DND-41 (cell line): ENCODE measurements at regions not wholly inside any gene's neighbourhood (a gene's known extent, or its start where the extent isn't known, plus 50 kb on each side); places are given as distances from the start of the nearest gene placed in this dataset.
"Not testable (repeated sequence)": the region's sequence is repeated elsewhere in the genome, so short reads cannot be mapped to it uniquely, and the experiment has no call there.

Experiments
- ATAC-seq: fragments of 200-7000 bp; cut with Tn5 transposase; 3 replicates; pipeline ENCODE4 v1.9.1; 2021; ENCODE audit warnings: low read depth; ENCODE audit not compliant: insufficient read depth
- DNase-seq: peaks from one replicate; pipeline ENCODE4 v3.0.0-alpha.2; 2020
- H2AFZ ChIP-seq: 2 replicates; pipeline ENCODE4 v1.6.0; 2012; ENCODE audit warnings: low read depth, low read length
- H3K27ac ChIP-seq: 2 replicates; pipeline ENCODE4 v1.5.1; 2012; ENCODE audit warnings: low read length, inconsistent platforms
- H3K27me3 ChIP-seq: fragments of 200-600 bp; sonication (generic); 2 replicates; pipeline ENCODE4 v1.6.0; 2012; ENCODE audit warnings: low read length, mild to moderate bottlenecking, inconsistent platforms; ENCODE audit not compliant: insufficient read depth, poor library complexity
- H3K36me3 ChIP-seq: 2 replicates; pipeline ENCODE4 v1.5.1; 2012; ENCODE audit warnings: low read length, inconsistent platforms; ENCODE audit not compliant: insufficient read depth
- H3K4me1 ChIP-seq: 2 replicates; pipeline ENCODE4 v1.5.1; 2012; ENCODE audit warnings: mild to moderate bottlenecking, low read length; ENCODE audit not compliant: insufficient read depth
- H3K4me2 ChIP-seq: 2 replicates; pipeline ENCODE4 v1.6.0; 2012; ENCODE audit warnings: mild to moderate bottlenecking, moderate library complexity, low read length, inconsistent platforms; ENCODE audit not compliant: insufficient read depth
- H3K4me3 ChIP-seq, 2 experiments: fragments of 200-600 bp in 1 of 2; shearing (Covaris generic) in 1 of 2; 2 replicates each; pipeline ENCODE4 v1.5.1; 2012 to 2016; ENCODE audit warnings: inconsistent platforms in 2 of 2, low read length in 2 of 2, mild to moderate bottlenecking in 2 of 2, low read depth in 1 of 2, moderate library complexity in 1 of 2
- H3K79me2 ChIP-seq: 2 replicates; pipeline ENCODE4 v1.6.0; 2012; ENCODE audit warnings: low read length, inconsistent platforms; ENCODE audit not compliant: insufficient read depth
- H3K9ac ChIP-seq: 2 replicates; pipeline ENCODE4 v1.6.0; 2012; ENCODE audit warnings: low read depth, mild to moderate bottlenecking, inconsistent platforms, low read length, moderate library complexity
- H3K9me3 ChIP-seq: 2 replicates; pipeline ENCODE4 v1.5.1; 2012; ENCODE audit warnings: low read length, moderate library complexity, mild to moderate bottlenecking, inconsistent platforms; ENCODE audit not compliant: insufficient read depth, severe bottlenecking
- H4K20me1 ChIP-seq: 2 replicates; pipeline ENCODE4 v1.6.0; 2012; ENCODE audit warnings: low read length; ENCODE audit not compliant: insufficient read depth
- CTCF ChIP-seq: IDR thresholded peaks from 2 replicates; pipeline ENCODE4 v1.5.1; 2012; ENCODE audit warnings: borderline replicate concordance, low read length, moderate library complexity, mild to moderate bottlenecking; ENCODE audit not compliant: poor library complexity, severe bottlenecking; ENCODE audit errors: extremely low read depth
- EZH2 ChIP-seq: IDR thresholded peaks from 3 replicates; pipeline ENCODE4 v1.6.1; 2012; ENCODE audit warnings: borderline replicate concordance, low read depth, mild to moderate bottlenecking, moderate library complexity, low read length, inconsistent platforms; ENCODE audit not compliant: severe bottlenecking

GRCh38 chr15:38793206-38793810 is 228.7 kb upstream of the RASGRP1 start:
- H3K4me3 ChIP-seq, result no peak overlapping the region
- no peaks in the 10 kb centered on the region for H3K4me1 ChIP-seq
- no peak for DNase-seq
- H3K27me3 ChIP-seq, result peaks cover 15% of the 10 kb centered on the region
- no peaks in the 10 kb centered on the region for H3K79me2 ChIP-seq
- no peak overlapping the region for H3K9ac ChIP-seq
- H3K36me3 ChIP-seq, result no peaks in the 10 kb centered on the region
- H3K27ac ChIP-seq, result no peak overlapping the region
- H2AFZ ChIP-seq, result no peak overlapping the region
- no peak for ATAC-seq
- H4K20me1 ChIP-seq, result no peaks in the 10 kb centered on the region
- no peak for TF ChIP-seq CTCF
- TF ChIP-seq EZH2, result no peak
- no peaks in the 10 kb centered on the region for H3K9me3 ChIP-seq
- no peak overlapping the region for H3K4me2 ChIP-seq

GRCh38 chr15:38795471-38796245 is 231.0 kb upstream of the RASGRP1 start:
- Histone ChIP-seq H4K20me1 (no peaks in the 10 kb centered on the region), H3K9ac (no peak overlapping the region), H3K4me2 (no peak overlapping the region), H2AFZ (no peak overlapping the region), H3K36me3 (no peaks in the 10 kb centered on the region), H3K9me3 (no peaks in the 10 kb centered on the region), H3K4me1 (no peaks in the 10 kb centered on the region), H3K4me3 (no peak overlapping the region), H3K27ac (no peak overlapping the region), H3K79me2 (no peaks in the 10 kb centered on the region), H3K27me3 (peaks cover 15% of the 10 kb centered on the region)
- ATAC-seq (no peak), DNase-seq (no peak)
- TF ChIP-seq CTCF (no peak), EZH2 (no peak)

- Histone ChIP-seq H3K36me3 (no peaks in the 10 kb centered on the region), H3K4me1 (no peaks in the 10 kb centered on the region), H3K4me2 (no peak overlapping the region), H3K9me3 (no peaks in the 10 kb centered on the region), H3K27ac (no peak overlapping the region), H2AFZ (no peak overlapping the region), H3K4me3 (no peak overlapping the region), H3K27me3 (peaks cover 15% of the 10 kb centered on the region), H4K20me1 (no peaks in the 10 kb centered on the region), H3K9ac (no peak overlapping the region), H3K79me2 (no peaks in the 10 kb centered on the region)
- DNase-seq (no peak), ATAC-seq (no peak)
- no peak for TF ChIP-seq CTCF
- no peak for TF ChIP-seq EZH2
Measured at GRCh38 chr15:38796589-38796988, 232.0 kb upstream of the RASGRP1 start.

- DNase-seq, H3K4me3 ChIP-seq, H3K4me1 ChIP-seq, H3K9me3 ChIP-seq, H4K20me1 ChIP-seq, H3K79me2 ChIP-seq, H3K4me2 ChIP-seq, H3K27ac ChIP-seq, ATAC-seq, H3K36me3 ChIP-seq, H2AFZ ChIP-seq, H3K9ac ChIP-seq: not testable (repeated sequence)
- H3K27me3 ChIP-seq, result peaks cover 15% of the 10 kb centered on the region
Measured at GRCh38 chr15:38797506-38797905, 232.9 kb upstream of the RASGRP1 start.

GRCh38 chr15:38799202-38799601 is 234.6 kb upstream of the RASGRP1 start:
- not testable (repeated sequence) for H3K4me3 ChIP-seq, H3K36me3 ChIP-seq, H3K27ac ChIP-seq, H3K27me3 ChIP-seq, ATAC-seq, H2AFZ ChIP-seq, H4K20me1 ChIP-seq, H3K79me2 ChIP-seq, DNase-seq, H3K9me3 ChIP-seq, H3K9ac ChIP-seq, H3K4me1 ChIP-seq, H3K4me2 ChIP-seq
